Colon (tissue), 2 donors: ENCODE measurements at regions not wholly inside any gene's neighbourhood (a gene's known extent, or its start where the extent isn't known, plus 50 kb on each side); places are given as distances from the start of the nearest gene placed in this dataset.
"Not testable (repeated sequence)": the region's sequence is repeated elsewhere in the genome, so short reads cannot be mapped to it uniquely, and the experiment has no call there.

ENCODE experiments used
- FAIRE-seq: peaks from 2 replicates; lab custom pipeline; 2012; peaks lifted over from hg19 to GRCh38; lab: Jason Lieb, UNC
- donor health status: control.
- donor health status: control.

GRCh38 chr1:96617375-96617774 is 104.2 kb upstream of the PTBP2 start:
- not testable (repeated sequence) for FAIRE-seq

DNA sequence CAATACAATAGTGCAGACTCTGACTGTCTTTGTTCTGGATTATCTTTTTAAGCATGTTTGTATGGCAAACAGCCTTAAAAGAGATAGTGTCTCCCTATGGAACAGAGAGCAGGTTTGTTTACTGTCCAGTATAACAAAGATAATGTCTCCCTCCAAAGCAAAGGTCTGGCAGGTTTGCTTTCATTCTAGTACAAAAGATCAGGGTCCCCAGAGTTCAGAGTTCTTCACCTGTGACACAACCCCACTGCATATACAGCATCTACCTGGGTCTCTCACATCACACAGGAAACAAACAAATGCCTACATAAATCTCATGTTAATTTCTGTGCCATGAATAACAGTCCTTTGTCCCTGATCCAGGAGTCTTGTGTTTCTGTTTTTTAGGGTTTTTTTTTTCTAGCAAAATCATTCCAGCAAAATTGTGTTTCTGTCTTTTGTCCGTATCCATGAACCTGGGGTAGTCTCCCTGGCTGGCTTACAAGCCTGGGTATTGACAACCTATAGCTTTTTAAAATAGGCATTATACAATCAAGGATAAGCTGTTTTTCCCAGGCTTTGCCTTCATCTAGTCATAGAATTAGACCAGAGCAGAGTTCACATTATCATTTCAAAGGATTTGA is 89.4 kb upstream of the PTBP2 start:
- no peak for FAIRE-seq

- FAIRE-seq, result no peak
These were observed 87.9 kb upstream of the PTBP2 start for GRCh38 chr1:96633695-96634094.

DNA sequence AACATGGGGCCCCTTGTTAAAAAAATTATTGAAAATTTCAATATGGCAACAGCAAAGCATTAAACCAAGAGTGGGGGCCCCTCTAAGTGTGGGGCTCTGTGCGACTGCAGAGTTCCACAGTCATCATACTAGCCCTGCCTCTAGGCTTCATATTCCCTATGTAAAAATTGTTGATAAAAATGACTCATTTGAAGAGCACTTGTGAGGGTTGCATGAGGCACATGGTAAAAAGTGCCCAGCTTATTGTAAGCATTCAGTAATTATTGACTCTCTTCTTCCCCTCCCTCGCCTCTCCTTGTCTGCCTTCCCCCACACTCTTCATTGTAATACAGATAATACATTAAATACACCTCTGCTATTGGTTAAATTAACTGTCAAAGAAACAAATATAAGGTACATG is 86.7 kb upstream of the PTBP2 start:
- FAIRE-seq, result no peak

DNA sequence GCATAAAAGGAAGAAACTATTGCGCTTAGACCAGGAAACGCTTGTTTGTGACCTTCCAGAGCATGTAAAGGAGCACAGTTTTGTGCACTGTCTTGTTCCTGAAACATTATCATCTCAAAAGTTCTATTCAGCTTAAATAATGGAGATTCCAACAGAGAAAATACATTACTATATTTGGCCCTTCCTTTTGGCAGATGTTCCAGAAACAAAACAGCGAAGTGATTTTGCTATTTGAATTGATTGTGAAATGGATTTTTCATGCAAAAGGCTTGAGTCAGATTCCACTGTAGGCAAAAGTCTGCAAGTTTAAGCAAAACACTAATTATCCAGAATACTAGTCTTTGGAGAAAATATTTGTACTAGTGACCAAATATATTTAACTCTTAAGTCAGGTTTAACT is 80.3 kb upstream of the PTBP2 start:
- no peak for FAIRE-seq

GRCh38 chr1:96643519-96643918 is 78.1 kb upstream of the PTBP2 start:
- no peak for FAIRE-seq

DNA sequence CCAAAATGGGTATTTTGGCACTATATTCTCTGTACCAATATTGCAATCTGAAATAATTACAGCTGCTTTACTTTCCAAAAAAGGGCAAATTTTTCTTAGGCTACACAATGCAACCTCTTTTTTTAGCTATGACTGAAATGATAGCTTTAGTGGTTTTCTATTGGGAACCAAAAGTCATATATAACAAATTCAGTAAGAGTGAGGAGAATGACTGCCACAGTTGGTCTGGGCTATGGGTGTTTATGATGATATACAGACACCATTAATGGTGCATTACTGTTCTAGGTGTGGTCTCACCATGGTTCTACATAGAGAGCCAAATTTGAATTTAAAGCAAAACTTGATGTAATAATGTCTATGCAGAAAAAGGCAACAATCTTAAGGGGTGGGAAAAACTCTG is 72.3 kb upstream of the PTBP2 start:
- FAIRE-seq, result no peak

DNA sequence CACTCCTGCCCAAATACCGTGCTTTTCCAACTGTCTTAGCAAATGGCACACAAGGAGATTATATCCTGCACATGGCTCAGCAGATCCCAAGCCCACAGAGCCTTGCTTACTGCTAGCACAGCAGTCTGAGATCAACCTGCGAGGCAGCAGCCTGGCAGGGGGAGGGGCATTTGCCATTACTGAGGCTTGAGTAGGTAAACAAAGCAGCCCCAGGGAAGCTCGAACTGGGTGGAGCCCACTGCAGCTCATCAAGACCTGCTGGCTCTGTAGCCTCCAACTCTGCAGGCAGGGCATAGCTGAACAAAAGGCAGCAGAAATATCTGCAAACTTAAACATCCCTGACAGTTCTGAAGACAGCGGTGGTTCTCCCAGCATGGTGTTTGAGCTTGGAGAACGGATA is 70.1 kb upstream of the PTBP2 start:
- FAIRE-seq, result no peak

DNA sequence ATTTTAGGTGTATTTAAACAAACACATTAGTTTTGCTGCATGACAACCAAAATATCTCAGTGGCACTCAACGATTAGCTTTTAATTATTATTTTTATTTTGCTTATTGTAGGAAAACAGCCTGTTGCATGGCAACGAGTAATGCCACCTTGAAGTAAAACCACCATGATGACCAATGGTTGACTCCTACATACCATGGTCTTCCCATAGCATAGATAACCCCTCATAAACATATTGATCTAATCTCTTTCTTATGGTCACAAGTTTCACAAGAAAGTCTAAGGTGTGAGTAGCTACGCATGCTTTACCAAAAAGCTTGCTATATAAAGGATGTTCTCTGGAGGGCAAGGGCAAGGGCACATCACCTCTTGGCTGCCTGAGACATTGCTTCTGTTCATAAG is 61.5 kb upstream of the PTBP2 start:
- no peak for FAIRE-seq

DNA sequence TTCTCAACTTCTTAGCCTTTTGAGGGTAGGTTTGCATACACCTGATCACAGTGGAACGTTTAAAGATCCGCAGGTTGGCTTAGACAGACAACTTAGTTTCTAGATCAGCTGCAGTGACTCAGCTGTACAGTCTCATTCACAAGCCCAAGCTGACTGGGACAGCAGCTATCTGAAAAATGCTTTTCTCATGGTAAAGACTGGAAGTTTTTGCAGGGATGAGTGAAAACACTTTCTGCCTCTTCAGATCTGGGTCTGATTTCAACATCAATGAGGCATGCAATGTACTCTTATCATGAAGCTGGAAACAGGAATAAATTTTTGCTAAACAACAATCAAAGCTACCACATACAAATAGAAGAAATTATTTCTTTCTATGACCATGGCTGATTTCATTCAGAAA is 61.1 kb upstream of the PTBP2 start:
- no peak for FAIRE-seq
